GM12891 (cell line): ENCODE measurements at regions not wholly inside any gene's neighbourhood (a gene's known extent, or its start where the extent isn't known, plus 50 kb on each side); places are given as distances from the start of the nearest gene placed in this dataset.

Source experiments
- DNase-seq: peaks from one replicate; pipeline ENCODE4 v3.0.0; 2011; ENCODE audit warnings: low spot score; ENCODE audit not compliant: insufficient read length
- FAIRE-seq: peaks from 2 replicates; lab custom pipeline; 2011; peaks lifted over from hg19 to GRCh38; lab: Jason Lieb, UNC
- PAX5 ChIP-seq: IDR thresholded peaks from 2 replicates; pipeline ENCODE4 v1.6.1; 2011; ENCODE audit warnings: low read length, moderate library complexity, mild to moderate bottlenecking; ENCODE audit not compliant: insufficient read depth, severe bottlenecking
- POLR2A ChIP-seq: IDR thresholded peaks from 2 replicates; pipeline ENCODE4 v1.6.1; 2011; ENCODE audit warnings: low read depth, low read length, control low read depth
- POLR2AphosphoS5 ChIP-seq: IDR thresholded peaks from 2 replicates; pipeline ENCODE4 v1.6.1; 2011; ENCODE audit warnings: low read depth, low read length, control low read depth
- POU2F2 ChIP-seq: IDR thresholded peaks from 2 replicates; pipeline ENCODE4 v1.6.1; 2011; ENCODE audit warnings: low read depth, mild to moderate bottlenecking, control low read depth, low read length, moderate library complexity
- SPI1 ChIP-seq: IDR thresholded peaks from 2 replicates; pipeline ENCODE4 v1.6.1; 2011; ENCODE audit warnings: low read depth, low read length, control low read depth
- TAF1 ChIP-seq: IDR thresholded peaks from 2 replicates; pipeline ENCODE4 v1.6.1; 2011; ENCODE audit warnings: low read depth, low read length, control low read depth

GRCh38 chr6:10028222-10028621 is 386.7 kb downstream of the TFAP2A start:
- FAIRE-seq (no peak), DNase-seq (no peak)
- TF ChIP-seq POLR2A: no peak
- no peak for TF ChIP-seq TAF1
- TF ChIP-seq SPI1: no peak
- no peak for TF ChIP-seq PAX5
- TF ChIP-seq POLR2AphosphoS5: no peak
- no peak for TF ChIP-seq POU2F2

GRCh38 chr6:10019851-10020250 is 395.0 kb downstream of the TFAP2A start:
- DNase-seq (no peak), FAIRE-seq (no peak)
- TF ChIP-seq SPI1: no peak
- no peak for TF ChIP-seq POU2F2
- no peak for TF ChIP-seq TAF1
- TF ChIP-seq PAX5: no peak
- no peak for TF ChIP-seq POLR2A
- no peak for TF ChIP-seq POLR2AphosphoS5

- FAIRE-seq (no peak), DNase-seq (no peak)
- TF ChIP-seq POLR2A (no peak), PAX5 (no peak), POLR2AphosphoS5 (no peak), TAF1 (no peak), SPI1 (no peak), POU2F2 (no peak)
Observed at GRCh38 chr6:10014557-10014956, 400.3 kb downstream of the TFAP2A start.

GRCh38 chr6:10000551-10000950 is 414.3 kb downstream of the TFAP2A start:
- TF ChIP-seq PAX5 (no peak), TAF1 (no peak), POU2F2 (no peak), POLR2A (no peak), POLR2AphosphoS5 (no peak), SPI1 (no peak)
- DNase-seq (no peak), FAIRE-seq (no peak)

GRCh38 chr6:9999796-10000195 is 415.1 kb downstream of the TFAP2A start:
- TF ChIP-seq PAX5 (no peak), POLR2A (no peak), TAF1 (no peak), POLR2AphosphoS5 (no peak), SPI1 (no peak), POU2F2 (no peak)
- FAIRE-seq (no peak), DNase-seq (no peak)

- DNase-seq: no peak
- FAIRE-seq: no peak
- TF ChIP-seq SPI1 (no peak), TAF1 (no peak), PAX5 (no peak), POLR2A (no peak), POU2F2 (no peak), POLR2AphosphoS5 (no peak)
Observed at GRCh38 chr6:9986273-9986672, 428.6 kb downstream of the TFAP2A start.

- FAIRE-seq (no peak), DNase-seq (no peak)
- TF ChIP-seq POLR2AphosphoS5 (no peak), TAF1 (no peak), POU2F2 (no peak), POLR2A (no peak), PAX5 (no peak), SPI1 (no peak)
Observed at GRCh38 chr6:9985481-9985880, 429.4 kb downstream of the TFAP2A start.

GRCh38 chr6:9984607-9985006 is 430.3 kb downstream of the TFAP2A start:
- TF ChIP-seq POU2F2 (no peak), POLR2A (no peak)
- no peak for FAIRE-seq
- no peak for DNase-seq

- no peak for FAIRE-seq
- no peak for DNase-seq
Observed at GRCh38 chr6:9983168-9983567, 431.7 kb downstream of the TFAP2A start.

GRCh38 chr6:9982215-9982614 is 432.7 kb downstream of the TFAP2A start:
- FAIRE-seq: no peak
- no peak for DNase-seq
- TF ChIP-seq SPI1 (no peak), PAX5 (no peak), POLR2A (no peak), POU2F2 (no peak), POLR2AphosphoS5 (no peak), TAF1 (no peak)

More at GRCh38 chr6:9983168-9983567, 431.7 kb downstream of the TFAP2A start:
- no peak for TF ChIP-seq SPI1
- TF ChIP-seq TAF1: no peak
- TF ChIP-seq POLR2AphosphoS5: no peak
- TF ChIP-seq POU2F2: no peak
- TF ChIP-seq POLR2A: no peak
- no peak for TF ChIP-seq PAX5
